GM21717 (cell line): ENCODE measurements at regions not wholly inside any gene's neighbourhood (a gene's known extent, or its start where the extent isn't known, plus 50 kb on each side); places are given as distances from the start of the nearest gene placed in this dataset.
"Not testable (repeated sequence)": the region's sequence is repeated elsewhere in the genome, so short reads cannot be mapped to it uniquely, and the experiment has no call there.

ENCODE experiments used
- ATAC-seq: cut with Tn5 transposase; IDR thresholded peaks from one replicate; pipeline ENCODE4 v1.9.1; 2021; ENCODE audit warnings: mild to moderate bottlenecking, moderate library complexity; ENCODE audit not compliant: unreplicated experiment

GRCh38 chr2:2731101-2731815 lies 400.2 kb upstream of the MYT1L start:
- no peak for ATAC-seq

GRCh38 chr2:2730301-2730833 lies 399.3 kb upstream of the MYT1L start:
- no peak for ATAC-seq

- no peak for ATAC-seq
Measured at GRCh38 chr2:2729246-2729645, 398.2 kb upstream of the MYT1L start.

- ATAC-seq: no peak
Measured at GRCh38 chr2:2728635-2729034, 397.6 kb upstream of the MYT1L start.

GRCh38 chr2:2727876-2728511 lies 396.9 kb upstream of the MYT1L start:
- no peak for ATAC-seq

- no peak for ATAC-seq
Measured at GRCh38 chr2:2726163-2726562, 395.1 kb upstream of the MYT1L start.

- no peak for ATAC-seq
Measured at GRCh38 chr2:2723064-2723463, 392.0 kb upstream of the MYT1L start.

- ATAC-seq: no peak
Measured at GRCh38 chr2:2721296-2721835, 390.3 kb upstream of the MYT1L start.

GRCh38 chr2:2720806-2721205 lies 389.7 kb upstream of the MYT1L start:
- ATAC-seq: not testable (repeated sequence)

GRCh38 chr2:2720351-2720750 lies 389.3 kb upstream of the MYT1L start:
- ATAC-seq: no peak

GRCh38 chr2:2719781-2720180 lies 388.7 kb upstream of the MYT1L start:
- no peak for ATAC-seq

GRCh38 chr2:2719015-2719414 lies 387.9 kb upstream of the MYT1L start:
- ATAC-seq: no peak

GRCh38 chr2:2717406-2717805 lies 386.3 kb upstream of the MYT1L start:
- ATAC-seq: no peak

GRCh38 chr2:2716771-2717170 lies 385.7 kb upstream of the MYT1L start:
- ATAC-seq: no peak

GRCh38 chr2:2715036-2715818 lies 384.2 kb upstream of the MYT1L start:
- ATAC-seq: no peak

GRCh38 chr2:2714408-2714807 lies 383.3 kb upstream of the MYT1L start:
- no peak for ATAC-seq

GRCh38 chr2:2709431-2709770 lies 378.3 kb upstream of the MYT1L start:
- no peak for ATAC-seq

- ATAC-seq: no peak
Measured at GRCh38 chr2:2708575-2709430, 377.7 kb upstream of the MYT1L start.

- ATAC-seq: no peak
Measured at GRCh38 chr2:2707206-2707991, 376.3 kb upstream of the MYT1L start.

- ATAC-seq: no peak
Measured at GRCh38 chr2:2706306-2706705, 375.2 kb upstream of the MYT1L start.
